Karpas-422 (cell line): ENCODE measurements at regions not wholly inside any gene's neighbourhood (a gene's known extent, or its start where the extent isn't known, plus 50 kb on each side); places are given as distances from the start of the nearest gene placed in this dataset.

Experiments
- DNase-seq: peaks from one replicate; pipeline ENCODE4 v3.0.0-alpha.2; 2015
- H2AFZ ChIP-seq: fragments of 200-600 bp; sonication (generic); 2 replicates; pipeline ENCODE4 v1.6.1; 2014; ENCODE audit warnings: antibody characterized with exemption, low read length, mixed read lengths
- H3K27ac ChIP-seq: fragments of 200-600 bp; sonication (generic); 2 replicates; pipeline ENCODE4 v1.5.1; 2014; ENCODE audit warnings: mild to moderate bottlenecking, low read length, moderate library complexity
- H3K27me3 ChIP-seq: fragments of 200-600 bp; sonication (generic); 2 replicates; pipeline ENCODE4 v1.6.1; 2014; ENCODE audit warnings: low read length, mixed read lengths
- H3K36me3 ChIP-seq: fragments of 200-600 bp; sonication (generic); 2 replicates; pipeline ENCODE4 v1.6.1; 2014; ENCODE audit warnings: low read length, mixed read lengths; ENCODE audit not compliant: insufficient read depth
- H3K4me1 ChIP-seq: fragments of 200-600 bp; sonication (generic); 2 replicates; pipeline ENCODE4 v1.6.1; 2014; ENCODE audit warnings: mild to moderate bottlenecking, low read length, mixed read lengths
- H3K4me2 ChIP-seq: fragments of 200-600 bp; sonication (generic); 2 replicates; pipeline ENCODE4 v1.6.1; 2014; ENCODE audit warnings: low read length, low read depth, mild to moderate bottlenecking; ENCODE audit not compliant: poor library complexity, severe bottlenecking
- H3K4me3 ChIP-seq: fragments of 200-600 bp; sonication (generic); 2 replicates; pipeline ENCODE4 v1.5.1; 2014; ENCODE audit warnings: mild to moderate bottlenecking, antibody characterized with exemption, low read length, mixed read lengths
- H3K79me2 ChIP-seq: fragments of 200-600 bp; sonication (generic); 2 replicates; pipeline ENCODE4 v1.6.1; 2014; ENCODE audit warnings: mild to moderate bottlenecking, low read length, mixed read lengths
- H3K9ac ChIP-seq: fragments of 200-600 bp; sonication (generic); 2 replicates; pipeline ENCODE4 v1.6.0; 2014; ENCODE audit warnings: low read length
- H3K9me2 ChIP-seq: fragments of 200-600 bp; sonication (generic), shearing (Covaris generic); replicated peaks from 2 replicates; pipeline ENCODE4 v1.6.0; 2014; ENCODE audit warnings: mild to moderate bottlenecking, low read length, moderate library complexity; ENCODE audit not compliant: insufficient read depth
- H3K9me3 ChIP-seq: fragments of 300-700, 200-600 bp; sonication (generic); 2 replicates; pipeline ENCODE4 v1.6.1; 2014; ENCODE audit warnings: low read length, mixed read lengths
- H4K20me1 ChIP-seq: fragments of 200-600 bp; sonication (generic); 2 replicates; pipeline ENCODE4 v1.6.1; 2014; ENCODE audit warnings: mild to moderate bottlenecking, antibody characterized with exemption, low read length, low read depth; ENCODE audit not compliant: insufficient read depth

- Histone ChIP-seq H2AFZ (no peak overlapping the region), H4K20me1 (no peaks in the 10 kb centered on the region), H3K9ac (no peak overlapping the region), H3K36me3 (no peaks in the 10 kb centered on the region), H3K4me1 (no peaks in the 10 kb centered on the region), H3K4me2 (no peak overlapping the region), H3K27me3 (no peaks in the 10 kb centered on the region), H3K9me2 (no peaks in the 10 kb centered on the region), H3K27ac (no peak overlapping the region), H3K4me3 (no peak overlapping the region), H3K9me3 (no peaks in the 10 kb centered on the region), H3K79me2 (no peaks in the 10 kb centered on the region)
- DNase-seq = peak; percentile 86
Observed at GRCh38 chr2:216283038-216283900, 89.0 kb downstream of the MARCHF4 start.

GRCh38 chr2:216281876-216282275 is 90.4 kb downstream of the MARCHF4 start:
- Histone ChIP-seq H3K79me2 (no peaks in the 10 kb centered on the region), H3K9ac (no peak overlapping the region), H3K9me2 (no peaks in the 10 kb centered on the region), H2AFZ (no peak overlapping the region), H3K27me3 (no peaks in the 10 kb centered on the region), H3K36me3 (no peaks in the 10 kb centered on the region), H3K27ac (no peak overlapping the region), H4K20me1 (no peaks in the 10 kb centered on the region), H3K9me3 (no peaks in the 10 kb centered on the region), H3K4me1 (no peaks in the 10 kb centered on the region), H3K4me2 (no peak overlapping the region), H3K4me3 (no peak overlapping the region)
- no peak for DNase-seq

DNA sequence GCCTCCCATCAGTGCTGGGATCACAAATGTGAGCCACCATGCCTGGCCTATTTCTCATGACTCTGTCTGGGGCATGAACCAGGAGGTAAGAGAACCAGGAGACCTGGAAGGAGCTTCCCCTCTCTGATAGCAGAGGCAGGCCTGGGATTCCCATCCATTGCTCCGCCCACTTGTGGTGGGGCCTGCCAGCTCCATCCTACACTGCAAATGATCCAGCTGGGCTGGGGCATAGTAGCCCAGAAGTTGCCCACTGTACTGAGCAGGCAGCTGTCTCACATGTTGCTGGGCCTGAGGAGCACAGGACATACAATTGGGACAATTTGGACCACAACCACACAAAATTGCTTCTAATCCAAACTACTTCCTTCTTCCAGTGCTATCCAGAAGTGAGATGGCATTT is 91.0 kb downstream of the MARCHF4 start:
- Histone ChIP-seq H2AFZ (no peak overlapping the region), H3K4me2 (no peak overlapping the region), H3K9me3 (no peaks in the 10 kb centered on the region), H4K20me1 (no peaks in the 10 kb centered on the region), H3K27me3 (no peaks in the 10 kb centered on the region), H3K27ac (no peak overlapping the region), H3K9ac (no peak overlapping the region), H3K36me3 (no peaks in the 10 kb centered on the region), H3K79me2 (no peaks in the 10 kb centered on the region), H3K4me3 (no peak overlapping the region), H3K4me1 (no peaks in the 10 kb centered on the region), H3K9me2 (no peaks in the 10 kb centered on the region)
- no peak for DNase-seq

GRCh38 chr2:216279459-216279858 is 92.8 kb downstream of the MARCHF4 start:
- no peak overlapping the region for H3K27ac ChIP-seq
- H2AFZ ChIP-seq = no peak overlapping the region
- no peaks in the 10 kb centered on the region for H3K9me3 ChIP-seq
- H3K4me2 ChIP-seq = no peak overlapping the region
- no peak overlapping the region for H3K4me3 ChIP-seq
- no peaks in the 10 kb centered on the region for H3K9me2 ChIP-seq
- no peaks in the 10 kb centered on the region for H3K4me1 ChIP-seq
- H3K79me2 ChIP-seq = no peaks in the 10 kb centered on the region
- no peak for DNase-seq
- H3K36me3 ChIP-seq = no peaks in the 10 kb centered on the region
- no peak overlapping the region for H3K9ac ChIP-seq
- no peaks in the 10 kb centered on the region for H3K27me3 ChIP-seq
- H4K20me1 ChIP-seq = no peaks in the 10 kb centered on the region

DNA sequence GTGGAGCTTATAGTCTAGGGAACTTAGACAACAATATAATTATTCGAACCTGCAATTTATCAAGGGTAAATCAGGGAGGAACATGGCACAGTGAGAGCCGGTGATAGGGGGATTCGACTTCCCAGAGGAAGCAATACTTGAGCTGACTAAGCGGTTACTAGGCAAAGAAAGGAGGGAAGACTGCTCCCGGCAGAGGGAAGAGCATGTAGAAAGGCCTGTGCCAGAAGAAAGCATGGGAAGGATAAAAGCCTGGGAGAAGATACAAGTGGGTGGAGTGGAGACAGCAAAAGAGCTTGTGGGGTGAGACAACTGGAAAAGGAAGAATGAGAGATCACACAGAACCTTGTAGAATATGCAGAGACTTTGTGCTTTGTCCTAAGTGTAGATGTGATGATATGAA is 93.3 kb downstream of the MARCHF4 start:
- no peak overlapping the region for H3K9ac ChIP-seq
- H3K4me1 ChIP-seq = no peaks in the 10 kb centered on the region
- H3K9me2 ChIP-seq = no peaks in the 10 kb centered on the region
- no peaks in the 10 kb centered on the region for H3K36me3 ChIP-seq
- no peaks in the 10 kb centered on the region for H4K20me1 ChIP-seq
- H3K4me2 ChIP-seq = no peak overlapping the region
- H3K27ac ChIP-seq = no peak overlapping the region
- no peak for DNase-seq
- no peak overlapping the region for H3K4me3 ChIP-seq
- H3K79me2 ChIP-seq = no peaks in the 10 kb centered on the region
- H2AFZ ChIP-seq = no peak overlapping the region
- H3K27me3 ChIP-seq = no peaks in the 10 kb centered on the region
- H3K9me3 ChIP-seq = no peaks in the 10 kb centered on the region

GRCh38 chr2:216275890-216276289 is 96.4 kb downstream of the MARCHF4 start:
- DNase-seq = no peak
- no peak overlapping the region for H2AFZ ChIP-seq
- no peaks in the 10 kb centered on the region for H3K9me2 ChIP-seq
- no peaks in the 10 kb centered on the region for H3K9me3 ChIP-seq
- H3K36me3 ChIP-seq = no peaks in the 10 kb centered on the region
- no peak overlapping the region for H3K4me3 ChIP-seq
- H3K9ac ChIP-seq = no peak overlapping the region
- no peaks in the 10 kb centered on the region for H3K27me3 ChIP-seq
- no peaks in the 10 kb centered on the region for H3K79me2 ChIP-seq
- H3K4me2 ChIP-seq = no peak overlapping the region
- no peaks in the 10 kb centered on the region for H4K20me1 ChIP-seq
- H3K4me1 ChIP-seq = no peaks in the 10 kb centered on the region
- H3K27ac ChIP-seq = no peak overlapping the region

DNA sequence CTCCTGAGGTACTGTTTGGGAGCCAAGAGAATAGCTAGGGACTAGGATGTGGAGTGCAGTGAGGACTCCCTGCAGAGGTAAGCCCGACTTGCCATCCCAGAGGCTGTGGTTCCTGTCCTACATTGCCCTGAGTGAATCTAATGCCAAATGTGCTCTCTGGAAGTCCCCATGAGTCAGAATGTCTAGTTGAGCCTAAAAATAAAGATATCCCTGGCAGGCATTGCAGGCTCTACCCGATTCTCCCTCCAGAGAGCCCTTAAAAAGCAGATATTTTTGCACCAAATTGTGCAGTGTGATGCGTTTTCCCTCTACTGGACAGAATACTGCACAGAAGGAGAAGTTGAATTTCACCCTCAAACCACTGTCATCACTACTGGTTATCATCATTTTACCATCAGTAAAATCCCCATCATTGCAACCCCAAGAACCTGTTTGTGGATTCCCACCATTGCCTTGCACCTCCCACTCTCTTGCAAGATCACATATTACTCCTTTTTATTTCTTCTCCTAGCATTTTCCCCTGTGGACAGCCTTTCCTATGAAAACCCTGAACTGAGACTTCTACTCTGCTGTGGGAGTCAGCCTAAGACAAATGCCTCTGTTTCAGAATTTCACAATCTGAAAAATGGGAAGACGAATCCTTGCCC is 98.0 kb downstream of the MARCHF4 start:
- Histone ChIP-seq H3K9me3 (no peaks in the 10 kb centered on the region), H3K4me2 (no peak overlapping the region), H3K4me1 (no peaks in the 10 kb centered on the region), H2AFZ (no peak overlapping the region), H3K9me2 (no peaks in the 10 kb centered on the region), H3K27ac (no peak overlapping the region), H3K4me3 (no peak overlapping the region), H3K9ac (no peak overlapping the region), H3K36me3 (no peaks in the 10 kb centered on the region), H3K79me2 (no peaks in the 10 kb centered on the region), H3K27me3 (no peaks in the 10 kb centered on the region), H4K20me1 (no peaks in the 10 kb centered on the region)
- DNase-seq = no peak

- H3K9me3 ChIP-seq = no peaks in the 10 kb centered on the region
- no peak overlapping the region for H3K9ac ChIP-seq
- no peak overlapping the region for H3K4me3 ChIP-seq
- no peaks in the 10 kb centered on the region for H3K27me3 ChIP-seq
- no peaks in the 10 kb centered on the region for H3K36me3 ChIP-seq
- H3K9me2 ChIP-seq = no peaks in the 10 kb centered on the region
- no peak for DNase-seq
- H3K4me1 ChIP-seq = no peaks in the 10 kb centered on the region
- H3K79me2 ChIP-seq = no peaks in the 10 kb centered on the region
- H4K20me1 ChIP-seq = no peaks in the 10 kb centered on the region
- H2AFZ ChIP-seq = no peak overlapping the region
- H3K4me2 ChIP-seq = no peak overlapping the region
- H3K27ac ChIP-seq = no peak overlapping the region
Observed at GRCh38 chr2:216261042-216261537, 111.2 kb downstream of the MARCHF4 start.
